Hepatocyte (in vitro differentiated cells): ENCODE measurements at regions not wholly inside any gene's neighbourhood (a gene's known extent, or its start where the extent isn't known, plus 50 kb on each side); places are given as distances from the start of the nearest gene placed in this dataset.

Experiments used
- DNase-seq: peaks from one replicate; pipeline ENCODE4 v3.0.0-alpha.2; 2016; ENCODE audit warnings: low spot score
- H2AFZ ChIP-seq: fragments of 200-600 bp; sonication (generic); 2 replicates; pipeline ENCODE4 v1.6.0; 2016; ENCODE audit warnings: antibody characterized with exemption, mild to moderate bottlenecking
- H3K27ac ChIP-seq: fragments of 200-600 bp; sonication (generic); 2 replicates; pipeline ENCODE4 v1.5.1; 2016; ENCODE audit warnings: mild to moderate bottlenecking
- H3K27me3 ChIP-seq: fragments of 200-600 bp; sonication (generic); 2 replicates; pipeline ENCODE4 v1.6.1; 2016
- H3K36me3 ChIP-seq: fragments of 200-600 bp; sonication (generic); replicated peaks from 2 replicates; pipeline ENCODE4 v1.5.1; 2016; ENCODE audit warnings: low read depth; ENCODE audit not compliant: insufficient read depth
- H3K4me1 ChIP-seq: fragments of 200-600 bp; sonication (generic); 2 replicates; pipeline ENCODE4 v1.5.1; 2016; ENCODE audit warnings: mild to moderate bottlenecking, moderate library complexity; ENCODE audit not compliant: insufficient read depth
- H3K4me2 ChIP-seq: fragments of 200-600 bp; sonication (generic); 2 replicates; pipeline ENCODE4 v1.6.0; 2016
- H3K4me3 ChIP-seq: fragments of 200-600 bp; sonication (generic); 2 replicates; pipeline ENCODE4 v1.5.1; 2016; ENCODE audit warnings: mild to moderate bottlenecking
- H3K79me2 ChIP-seq: fragments of 200-600 bp; sonication (generic); 2 replicates; pipeline ENCODE4 v1.6.0; 2017; ENCODE audit warnings: mild to moderate bottlenecking
- H3K9me2 ChIP-seq: fragments of 200-600 bp; sonication (generic); replicated peaks from 2 replicates; pipeline ENCODE4 v1.6.0; 2017; ENCODE audit warnings: mild to moderate bottlenecking; ENCODE audit not compliant: insufficient read depth
- H3K9me3 ChIP-seq: fragments of 200-600 bp; sonication (generic); 2 replicates; pipeline ENCODE4 v1.5.1; 2016; ENCODE audit warnings: low read depth, mild to moderate bottlenecking
- H4K20me1 ChIP-seq: fragments of 200-600 bp; sonication (generic); 2 replicates; pipeline ENCODE4 v1.6.0; 2016; ENCODE audit warnings: mild to moderate bottlenecking; ENCODE audit not compliant: insufficient read depth, poor library complexity, severe bottlenecking
- EZH2 ChIP-seq: fragments of 200-600 bp; sonication (generic); IDR thresholded peaks from 2 replicates; pipeline ENCODE4 v1.6.1; 2016; ENCODE audit warnings: antibody characterized with exemption, mild to moderate bottlenecking, borderline replicate concordance
- EZH2phosphoT487 ChIP-seq: fragments of 200-600 bp; sonication (generic); IDR thresholded peaks from one replicate; pipeline ENCODE4 v1.6.1; 2018; ENCODE audit warnings: antibody characterized with exemption, mild to moderate bottlenecking, low read depth, moderate library complexity; ENCODE audit not compliant: unreplicated experiment, severe bottlenecking
- WGBS: methylation state at CpG from one replicate; pipeline ENCODE4 v1.1.6; 2016; ENCODE audit warnings: low lambda C conversion rate; ENCODE audit errors: missing lambda C conversion rate; 5-methylcytosine and 5-hydroxymethylcytosine counted together
- TF ChIP-seq, protein P1 (sequence below): fragments of 200-600 bp; sonication (generic); IDR thresholded peaks from 2 replicates; pipeline ENCODE4 v1.5.1; 2016; ENCODE audit warnings: antibody characterized with exemption, mild to moderate bottlenecking; ENCODE audit not compliant: poor library complexity

DNA sequence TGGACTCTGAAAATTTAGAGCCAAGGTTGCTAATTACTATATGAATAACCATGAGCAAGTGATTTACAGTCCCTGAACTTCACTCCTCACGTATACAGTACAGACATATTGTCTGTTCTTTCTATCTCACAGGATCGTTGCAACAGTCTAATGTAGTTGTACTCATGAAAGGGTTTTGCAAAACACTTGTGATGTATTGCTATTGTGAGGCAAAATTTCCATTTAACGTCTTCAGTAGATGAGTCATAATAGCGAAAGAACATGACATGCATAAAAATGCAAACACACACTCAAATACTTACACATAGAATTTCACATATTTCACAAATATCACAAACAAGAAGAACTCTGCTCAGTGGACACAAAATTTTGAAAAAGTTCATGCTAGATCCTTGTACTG lies 134.6 kb upstream of the TRPC6 start:
- H3K4me3 ChIP-seq, result no peak overlapping the region
- no peak overlapping the region for H3K27ac ChIP-seq
- no peaks in the 10 kb centered on the region for H3K9me3 ChIP-seq
- H3K79me2 ChIP-seq, result no peaks in the 10 kb centered on the region
- no peak overlapping the region for H3K4me2 ChIP-seq
- no peaks in the 10 kb centered on the region for H4K20me1 ChIP-seq
- H3K36me3 ChIP-seq, result no peaks in the 10 kb centered on the region
- DNase-seq, result peak; percentile 12
- TF ChIP-seq, protein P1, sequence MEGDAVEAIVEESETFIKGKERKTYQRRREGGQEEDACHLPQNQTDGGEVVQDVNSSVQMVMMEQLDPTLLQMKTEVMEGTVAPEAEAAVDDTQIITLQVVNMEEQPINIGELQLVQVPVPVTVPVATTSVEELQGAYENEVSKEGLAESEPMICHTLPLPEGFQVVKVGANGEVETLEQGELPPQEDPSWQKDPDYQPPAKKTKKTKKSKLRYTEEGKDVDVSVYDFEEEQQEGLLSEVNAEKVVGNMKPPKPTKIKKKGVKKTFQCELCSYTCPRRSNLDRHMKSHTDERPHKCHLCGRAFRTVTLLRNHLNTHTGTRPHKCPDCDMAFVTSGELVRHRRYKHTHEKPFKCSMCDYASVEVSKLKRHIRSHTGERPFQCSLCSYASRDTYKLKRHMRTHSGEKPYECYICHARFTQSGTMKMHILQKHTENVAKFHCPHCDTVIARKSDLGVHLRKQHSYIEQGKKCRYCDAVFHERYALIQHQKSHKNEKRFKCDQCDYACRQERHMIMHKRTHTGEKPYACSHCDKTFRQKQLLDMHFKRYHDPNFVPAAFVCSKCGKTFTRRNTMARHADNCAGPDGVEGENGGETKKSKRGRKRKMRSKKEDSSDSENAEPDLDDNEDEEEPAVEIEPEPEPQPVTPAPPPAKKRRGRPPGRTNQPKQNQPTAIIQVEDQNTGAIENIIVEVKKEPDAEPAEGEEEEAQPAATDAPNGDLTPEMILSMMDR, result no peak
- TF ChIP-seq EZH2 (no peak), EZH2phosphoT487 (no peak)
- H3K27me3 ChIP-seq, result no peaks in the 10 kb centered on the region
- H3K9me2 ChIP-seq, result no peaks in the 10 kb centered on the region
- no peaks in the 10 kb centered on the region for H3K4me1 ChIP-seq
- 77% methylated on average over 4 of the region's 4 CpGs for WGBS
- H2AFZ ChIP-seq, result no peak overlapping the region

DNA sequence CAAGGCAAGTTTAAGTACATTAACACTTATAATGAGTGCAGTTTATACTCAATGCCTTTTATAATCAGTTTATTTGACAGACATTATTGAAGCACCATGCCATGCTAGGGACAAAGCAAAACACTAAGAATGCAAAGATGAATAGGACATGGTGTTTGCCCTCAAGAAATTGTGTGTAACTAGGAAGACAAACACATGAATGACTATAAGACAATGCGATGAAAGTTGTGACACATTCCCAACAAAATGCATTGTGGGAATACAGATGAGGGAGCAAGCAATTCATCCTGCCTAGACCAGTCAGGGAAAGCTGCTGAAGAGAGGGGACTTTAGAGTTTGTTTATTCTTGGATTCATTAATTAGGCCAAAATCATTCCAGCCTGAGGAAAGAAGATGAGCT lies 133.8 kb upstream of the TRPC6 start:
- Histone ChIP-seq H3K36me3 (no peaks in the 10 kb centered on the region), H3K79me2 (no peaks in the 10 kb centered on the region), H3K27ac (no peak overlapping the region), H3K4me1 (no peaks in the 10 kb centered on the region), H3K9me2 (no peaks in the 10 kb centered on the region), H2AFZ (no peak overlapping the region), H3K4me3 (no peak overlapping the region), H4K20me1 (no peaks in the 10 kb centered on the region), H3K27me3 (no peaks in the 10 kb centered on the region), H3K4me2 (no peak overlapping the region), H3K9me3 (no peaks in the 10 kb centered on the region)
- DNase-seq, result no peak
- TF ChIP-seq EZH2 (no peak), EZH2phosphoT487 (no peak)
- TF ChIP-seq, protein P1, result no peak
- WGBS, result 58% methylated on average over 1 of the region's 1 CpG

DNA sequence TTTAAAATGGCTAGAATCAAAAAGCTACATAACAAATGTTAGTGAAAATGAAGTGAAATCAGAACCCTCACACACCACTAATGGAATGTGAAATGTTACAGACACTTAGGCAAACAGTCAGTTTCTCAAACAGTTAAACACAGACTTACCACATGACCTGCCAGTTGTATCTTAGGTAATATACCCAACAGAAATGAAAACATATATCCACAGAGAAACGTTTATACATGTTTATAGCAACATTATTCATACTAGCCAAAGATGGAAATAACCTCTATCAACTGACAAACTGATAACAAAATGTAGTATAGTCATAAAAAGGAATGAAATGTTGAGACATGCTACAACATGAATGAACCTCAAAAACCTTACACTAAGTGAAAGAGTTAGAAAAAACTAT lies 131.5 kb upstream of the TRPC6 start:
- 18% methylated on average over 1 of the region's 1 CpG for WGBS
- no peak for DNase-seq

More for the DNA sequence above, 131.5 kb upstream of the TRPC6 start:
- no peaks in the 10 kb centered on the region for H3K27me3 ChIP-seq
- H3K27ac ChIP-seq, result no peak overlapping the region
- H3K36me3 ChIP-seq, result no peaks in the 10 kb centered on the region
- H3K4me3 ChIP-seq, result no peak overlapping the region
- H3K4me1 ChIP-seq, result no peaks in the 10 kb centered on the region
- no peaks in the 10 kb centered on the region for H3K9me3 ChIP-seq
- H3K9me2 ChIP-seq, result no peaks in the 10 kb centered on the region
- TF ChIP-seq EZH2phosphoT487 (no peak), EZH2 (no peak)
- TF ChIP-seq, protein P1, result no peak
- no peaks in the 10 kb centered on the region for H3K79me2 ChIP-seq
- H4K20me1 ChIP-seq, result no peaks in the 10 kb centered on the region
- no peak overlapping the region for H2AFZ ChIP-seq
- H3K4me2 ChIP-seq, result no peak overlapping the region
